ENCODE measurements at regions not wholly inside any gene's neighbourhood (a gene's known extent, or its start where the extent isn't known, plus 50 kb on each side); places are given as distances from the start of the nearest gene placed in this dataset.

GRCh38 chr1:106360252-106360651 is 696.2 kb upstream of the PRMT6 start:
- no peak for TF ChIP-seq TAF1 (IDR thresholded peaks at IDR 0.05; ENCODE audit: low read depth, low read length)
- no peak for TF ChIP-seq POLR2A (IDR thresholded peaks at IDR 0.05; ENCODE audit: low read depth, low read length)
